Mesendoderm (in vitro differentiated cells): ENCODE measurements at regions not wholly inside any gene's neighbourhood (a gene's known extent, or its start where the extent isn't known, plus 50 kb on each side); places are given as distances from the start of the nearest gene placed in this dataset.
"Not testable (repeated sequence)": the region's sequence is repeated elsewhere in the genome, so short reads cannot be mapped to it uniquely, and the experiment has no call there.

Experiments used
- DNase-seq: peaks from one replicate; pipeline ENCODE4 v3.0.0; 2013
- H2AK5ac ChIP-seq: 2 replicates; pipeline ENCODE4 v1.6.1; 2013; ENCODE audit warnings: low read length, inconsistent platforms
- H2BK120ac ChIP-seq: 2 replicates; pipeline ENCODE4 v1.6.1; 2013; ENCODE audit warnings: low read depth, mild to moderate bottlenecking, low read length, moderate library complexity, mixed read lengths
- H2BK15ac ChIP-seq: replicated peaks from 2 replicates; pipeline ENCODE4 v1.6.1; 2013; ENCODE audit warnings: low read depth, mild to moderate bottlenecking, moderate library complexity
- H2BK5ac ChIP-seq: 2 replicates; pipeline ENCODE4 v1.6.1; 2013; ENCODE audit warnings: low read length, inconsistent platforms
- H3K18ac ChIP-seq: 2 replicates; pipeline ENCODE4 v1.6.1; 2013; ENCODE audit warnings: mild to moderate bottlenecking, low read length, mixed read lengths
- H3K23ac ChIP-seq: one replicate; pipeline ENCODE4 v1.6.1; 2013; ENCODE audit warnings: low read length
- H3K27ac ChIP-seq: 2 replicates; pipeline ENCODE4 v1.5.1; 2013; ENCODE audit warnings: low read depth, mild to moderate bottlenecking, inconsistent platforms, low read length, moderate library complexity
- H3K27me3 ChIP-seq: 2 replicates; pipeline ENCODE4 v1.6.1; 2013; ENCODE audit warnings: low read length, control low read depth, mild to moderate bottlenecking, inconsistent platforms; ENCODE audit not compliant: insufficient read depth, poor library complexity
- H3K36me3 ChIP-seq: 2 replicates; pipeline ENCODE4 v1.6.1; 2013; ENCODE audit warnings: low read length, inconsistent platforms; ENCODE audit not compliant: control insufficient read depth, insufficient read depth
- H3K4ac ChIP-seq: one replicate; pipeline ENCODE4 v1.6.1; 2013; ENCODE audit warnings: low read depth, mild to moderate bottlenecking, low read length, moderate library complexity
- H3K4me1 ChIP-seq: 2 replicates; pipeline ENCODE4 v1.6.1; 2013; ENCODE audit warnings: low read depth, low read length, inconsistent platforms; ENCODE audit not compliant: control insufficient read depth
- H3K4me2 ChIP-seq: 2 replicates; pipeline ENCODE4 v1.6.1; 2013; ENCODE audit warnings: low read length
- H3K4me3 ChIP-seq: 2 replicates; pipeline ENCODE4 v1.5.1; 2013; ENCODE audit warnings: mild to moderate bottlenecking, low read length
- H3K56ac ChIP-seq: one replicate; pipeline ENCODE4 v1.6.1; 2013; ENCODE audit warnings: low read length
- H3K79me1 ChIP-seq: 2 replicates; pipeline ENCODE4 v1.6.1; 2013; ENCODE audit warnings: low read length, inconsistent platforms
- H3K79me2 ChIP-seq: 2 replicates; pipeline ENCODE4 v1.6.1; 2013; ENCODE audit warnings: mild to moderate bottlenecking, low read length; ENCODE audit not compliant: control insufficient read depth, insufficient read depth
- H3K9ac ChIP-seq: 2 replicates; pipeline ENCODE4 v1.6.1; 2013; ENCODE audit warnings: low read length, inconsistent platforms
- H4K5ac ChIP-seq: one replicate; pipeline ENCODE4 v1.6.1; 2013; ENCODE audit warnings: low read length
- H4K8ac ChIP-seq: one replicate; pipeline ENCODE4 v1.6.1; 2013; ENCODE audit warnings: low read depth, mild to moderate bottlenecking, control low read depth, low read length, moderate library complexity
- WGBS: extraction: QIAGEN DNeasy Blood & Tissue Kit; methylation state at CpG from one replicate; pipeline ENCODE4 v1.1.7; 2013; ENCODE audit warnings: low lambda C conversion rate, missing lambda C conversion rate; ENCODE audit not compliant: insufficient coverage; ENCODE audit errors: extremely low coverage; 5-methylcytosine and 5-hydroxymethylcytosine counted together

DNA sequence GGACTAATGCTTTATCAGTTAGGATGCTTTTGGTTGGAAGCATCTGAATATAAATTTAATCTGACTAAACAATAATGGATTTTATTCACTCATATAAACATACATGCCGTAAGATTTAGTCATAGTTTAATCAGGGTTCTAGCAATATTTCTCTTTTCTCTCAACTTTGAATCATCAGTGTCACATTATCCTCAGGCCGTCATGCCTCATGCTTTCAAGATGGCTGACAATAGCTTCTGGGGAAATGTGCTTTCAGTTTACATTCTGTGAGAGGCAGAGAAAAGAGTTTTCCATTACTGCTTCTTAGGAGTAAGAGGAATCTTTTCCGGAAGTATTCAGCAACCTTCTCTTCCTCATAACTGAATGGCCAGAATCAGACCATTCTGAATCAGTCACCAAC lies 162.2 kb downstream of the GJA1 start:
- Histone ChIP-seq H3K36me3 (no peaks in the 10 kb centered on the region), H2BK15ac (no peak overlapping the region), H3K4me3 (no peak overlapping the region), H2BK120ac (no peak overlapping the region), H3K27me3 (no peaks in the 10 kb centered on the region), H3K4ac (no peak overlapping the region), H3K18ac (no peak overlapping the region), H3K79me2 (no peaks in the 10 kb centered on the region), H2BK5ac (no peak overlapping the region), H4K8ac (no peak overlapping the region), H2AK5ac (no peak overlapping the region), H3K23ac (no peak overlapping the region), H3K27ac (no peak overlapping the region), H4K5ac (no peak overlapping the region), H3K4me1 (no peaks in the 10 kb centered on the region), H3K79me1 (no peaks in the 10 kb centered on the region), H3K9ac (no peak overlapping the region), H3K56ac (no peak overlapping the region), H3K4me2 (no peak overlapping the region)
- DNase-seq = no peak
- WGBS = no CpG with 5 or more reads among the region's 3 CpGs

GRCh38 chr6:121599331-121599730 lies 163.9 kb downstream of the GJA1 start:
- not testable (repeated sequence) for H4K8ac ChIP-seq, H3K27ac ChIP-seq, H3K4ac ChIP-seq, H3K36me3 ChIP-seq, H3K23ac ChIP-seq, H3K4me1 ChIP-seq, H3K9ac ChIP-seq, H3K56ac ChIP-seq, H3K4me3 ChIP-seq, H2BK5ac ChIP-seq, DNase-seq, H3K4me2 ChIP-seq, H3K18ac ChIP-seq, H3K27me3 ChIP-seq, H2BK15ac ChIP-seq, H3K79me2 ChIP-seq, H4K5ac ChIP-seq, H2AK5ac ChIP-seq, H3K79me1 ChIP-seq, H2BK120ac ChIP-seq
- WGBS = no CpG with 5 or more reads among the region's 6 CpGs

DNA sequence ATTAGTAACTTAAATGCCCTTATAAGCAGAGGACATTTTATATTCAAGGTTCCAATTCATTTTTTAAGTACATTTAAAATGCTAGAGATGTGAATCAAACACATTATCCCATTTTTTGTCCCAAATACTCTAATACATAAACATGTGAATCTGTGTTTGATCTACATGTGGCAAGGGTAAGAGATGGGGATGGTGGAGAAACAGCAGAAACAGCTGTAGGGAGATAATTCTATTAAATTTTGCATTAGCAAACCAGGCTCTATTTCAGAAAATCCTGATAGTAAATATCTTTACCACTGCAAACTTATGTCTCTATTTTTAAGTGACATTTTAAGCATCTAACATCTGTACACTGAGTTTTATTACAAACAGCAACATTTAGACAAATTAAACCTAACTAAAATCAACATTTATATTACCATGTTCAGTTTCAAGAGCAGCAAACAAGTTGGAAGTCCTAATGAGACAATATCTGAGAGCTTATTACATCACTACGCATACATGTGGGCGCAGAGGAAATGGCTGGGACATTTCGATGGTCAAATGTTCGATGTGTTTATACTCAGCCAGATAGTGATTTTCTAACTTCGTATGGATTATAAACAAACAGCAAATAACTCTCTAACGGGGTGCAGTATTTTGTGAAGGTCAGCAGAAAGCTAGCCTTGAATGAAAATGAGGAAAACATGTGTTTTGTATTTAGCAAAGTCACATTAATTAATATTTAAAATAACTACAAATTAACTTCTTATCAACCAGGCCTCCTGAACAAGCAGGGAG lies 165.1 kb downstream of the GJA1 start:
- Histone ChIP-seq H3K18ac (no peak overlapping the region), H3K27me3 (no peaks in the 10 kb centered on the region), H4K8ac (no peak overlapping the region), H4K5ac (no peak overlapping the region), H3K23ac (no peak overlapping the region), H3K9ac (no peak overlapping the region), H3K36me3 (no peaks in the 10 kb centered on the region), H2AK5ac (no peak overlapping the region), H3K79me1 (no peaks in the 10 kb centered on the region), H2BK15ac (no peak overlapping the region), H3K56ac (no peak overlapping the region), H3K4ac (no peak overlapping the region), H3K79me2 (no peaks in the 10 kb centered on the region), H3K27ac (no peak overlapping the region), H2BK5ac (no peak overlapping the region), H3K4me3 (no peak overlapping the region), H2BK120ac (no peak overlapping the region), H3K4me1 (no peaks in the 10 kb centered on the region), H3K4me2 (no peak overlapping the region)
- DNase-seq = no peak
- no CpG with 5 or more reads among the region's 6 CpGs for WGBS

DNA sequence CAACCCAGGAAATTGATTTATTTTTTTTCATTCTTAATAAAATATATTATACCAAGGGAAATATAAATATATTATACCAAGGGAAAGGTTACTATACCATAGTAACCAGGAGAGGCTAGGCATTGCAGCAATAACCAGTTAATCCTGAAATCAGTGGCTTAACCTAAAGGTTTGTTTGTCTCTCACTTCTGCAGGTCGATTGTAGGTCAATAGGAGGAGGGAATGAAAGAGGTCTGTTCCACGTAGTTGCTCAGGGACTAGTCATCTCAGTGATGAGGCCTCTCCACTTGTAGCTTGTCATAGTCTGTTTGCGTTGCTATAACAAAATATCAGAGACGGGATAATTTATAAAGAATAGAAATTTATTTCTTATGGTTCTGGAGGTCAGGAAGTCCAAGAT lies 168.0 kb downstream of the GJA1 start:
- Histone ChIP-seq H3K23ac (no peak overlapping the region), H3K79me2 (no peaks in the 10 kb centered on the region), H2BK5ac (no peak overlapping the region), H3K4me3 (no peak overlapping the region), H3K56ac (no peak overlapping the region), H4K5ac (no peak overlapping the region), H3K79me1 (no peaks in the 10 kb centered on the region), H3K9ac (no peak overlapping the region), H3K27ac (no peak overlapping the region), H2AK5ac (no peak overlapping the region), H2BK120ac (no peak overlapping the region), H3K4me2 (no peak overlapping the region), H3K27me3 (no peaks in the 10 kb centered on the region), H3K18ac (no peak overlapping the region), H3K36me3 (no peaks in the 10 kb centered on the region), H2BK15ac (no peak overlapping the region), H4K8ac (no peak overlapping the region), H3K4me1 (no peaks in the 10 kb centered on the region), H3K4ac (no peak overlapping the region)
- no peak for DNase-seq
- no CpG with 5 or more reads among the region's 4 CpGs for WGBS

DNA sequence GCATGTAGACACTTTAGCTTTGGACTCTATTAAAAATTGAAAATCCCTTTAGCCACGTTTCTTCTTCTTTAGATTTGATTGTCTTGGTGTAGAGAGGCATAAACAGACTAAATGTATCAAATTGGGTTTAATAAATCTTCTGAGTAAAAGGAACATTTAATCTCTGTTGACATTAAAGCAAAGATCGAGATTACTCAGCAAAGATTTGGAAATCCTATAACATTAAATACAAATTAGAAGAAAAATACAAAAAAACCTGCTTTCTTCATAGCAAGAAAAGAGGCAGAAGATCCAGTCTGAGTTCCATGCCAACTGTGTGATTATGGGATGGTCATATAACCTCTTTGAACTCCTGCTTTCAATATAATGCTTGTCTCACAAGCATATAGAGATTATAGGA lies 172.3 kb downstream of the GJA1 start:
- H3K27ac ChIP-seq = no peak overlapping the region
- no peak overlapping the region for H3K18ac ChIP-seq
- no peaks in the 10 kb centered on the region for H3K79me1 ChIP-seq
- no peak overlapping the region for H2BK15ac ChIP-seq
- H3K4me2 ChIP-seq = no peak overlapping the region
- H3K23ac ChIP-seq = no peak overlapping the region
- no peak overlapping the region for H2BK120ac ChIP-seq
- H3K4me1 ChIP-seq = no peaks in the 10 kb centered on the region
- H3K27me3 ChIP-seq = no peaks in the 10 kb centered on the region
- H3K4me3 ChIP-seq = no peak overlapping the region
- H2AK5ac ChIP-seq = no peak overlapping the region
- H3K9ac ChIP-seq = no peak overlapping the region
- WGBS = no CpG with 5 or more reads among the region's 2 CpGs
- H3K56ac ChIP-seq = no peak overlapping the region
- H3K36me3 ChIP-seq = no peaks in the 10 kb centered on the region
- no peak overlapping the region for H4K5ac ChIP-seq
- no peak overlapping the region for H4K8ac ChIP-seq
- no peak for DNase-seq
- no peak overlapping the region for H3K4ac ChIP-seq
- no peak overlapping the region for H2BK5ac ChIP-seq
- H3K79me2 ChIP-seq = no peaks in the 10 kb centered on the region

GRCh38 chr6:121608270-121608669 lies 172.8 kb downstream of the GJA1 start:
- no peaks in the 10 kb centered on the region for H3K79me2 ChIP-seq
- H3K36me3 ChIP-seq = no peaks in the 10 kb centered on the region
- no peak overlapping the region for H3K23ac ChIP-seq
- H3K56ac ChIP-seq = no peak overlapping the region
- no peaks in the 10 kb centered on the region for H3K79me1 ChIP-seq
- H3K4me3 ChIP-seq = no peak overlapping the region
- no peaks in the 10 kb centered on the region for H3K4me1 ChIP-seq
- no peak overlapping the region for H4K8ac ChIP-seq
- no peak overlapping the region for H3K27ac ChIP-seq
- no peaks in the 10 kb centered on the region for H3K27me3 ChIP-seq
- H4K5ac ChIP-seq = no peak overlapping the region
- H3K18ac ChIP-seq = no peak overlapping the region
- no peak overlapping the region for H3K4ac ChIP-seq
- no peak overlapping the region for H3K9ac ChIP-seq
- H2BK15ac ChIP-seq = no peak overlapping the region
- WGBS = no CpG with 5 or more reads among the region's 3 CpGs
- no peak overlapping the region for H2BK120ac ChIP-seq
- H2AK5ac ChIP-seq = no peak overlapping the region
- no peak overlapping the region for H2BK5ac ChIP-seq
- no peak for DNase-seq
- H3K4me2 ChIP-seq = no peak overlapping the region
